GM21619 (cell line): ENCODE measurements at regions not wholly inside any gene's neighbourhood (a gene's known extent, or its start where the extent isn't known, plus 50 kb on each side); places are given as distances from the start of the nearest gene placed in this dataset.

Experiments used
- ATAC-seq: cut with Tn5 transposase; IDR thresholded peaks from one replicate; pipeline ENCODE4 v1.9.1; 2021; ENCODE audit not compliant: unreplicated experiment

- no peak for ATAC-seq
Observed at GRCh38 chr5:176174345-176175025, 63.7 kb upstream of the SIMC1 start.

- ATAC-seq: no peak
Observed at GRCh38 chr5:176175101-176175852, 62.9 kb upstream of the SIMC1 start.

- ATAC-seq: no peak
Observed at GRCh38 chr5:176176231-176176630, 62.0 kb upstream of the SIMC1 start.

GRCh38 chr5:176178789-176179188 is 59.4 kb upstream of the SIMC1 start:
- no peak for ATAC-seq

- ATAC-seq: no peak
Observed at GRCh38 chr5:176180339-176180738, 57.9 kb upstream of the SIMC1 start.

- ATAC-seq: no peak
Observed at GRCh38 chr5:176180781-176181180, 57.4 kb upstream of the SIMC1 start.

- ATAC-seq: no peak
Observed at GRCh38 chr5:176181271-176181855, 56.9 kb upstream of the SIMC1 start.

GRCh38 chr5:176183321-176184074 is 54.7 kb upstream of the SIMC1 start:
- no peak for ATAC-seq

- ATAC-seq: no peak
Observed at GRCh38 chr5:176184608-176185132, 53.6 kb upstream of the SIMC1 start.

- no peak for ATAC-seq
Observed at GRCh38 chr5:176185133-176185733, 53.0 kb upstream of the SIMC1 start.

- no peak for ATAC-seq
Observed at GRCh38 chr5:176186107-176186506, 52.1 kb upstream of the SIMC1 start.

- ATAC-seq: no peak
Observed at GRCh38 chr5:176187276-176188062, 50.8 kb upstream of the SIMC1 start.

- no peak for ATAC-seq
Observed at GRCh38 chr5:176188085-176188484, 50.1 kb upstream of the SIMC1 start.
